HG03565 (cell line): ENCODE measurements at regions not wholly inside any gene's neighbourhood (a gene's known extent, or its start where the extent isn't known, plus 50 kb on each side); places are given as distances from the start of the nearest gene placed in this dataset.

ENCODE experiments used
- ATAC-seq: cut with Tn5 transposase; IDR thresholded peaks from one replicate; pipeline ENCODE4 v1.9.1; 2021; ENCODE audit warnings: mild to moderate bottlenecking, moderate library complexity; ENCODE audit not compliant: unreplicated experiment

- ATAC-seq = no peak
Observed at GRCh38 chr10:83346266-83346910, 792.9 kb upstream of the GHITM start.

GRCh38 chr10:83352588-83352987 lies 786.7 kb upstream of the GHITM start:
- ATAC-seq = no peak

GRCh38 chr10:83354456-83354855 lies 784.9 kb upstream of the GHITM start:
- no peak for ATAC-seq

- ATAC-seq = no peak
Observed at GRCh38 chr10:83357004-83357403, 782.3 kb upstream of the GHITM start.

GRCh38 chr10:83357627-83358026 lies 781.7 kb upstream of the GHITM start:
- ATAC-seq = no peak

- ATAC-seq = no peak
Observed at GRCh38 chr10:83367036-83367435, 772.3 kb upstream of the GHITM start.

- ATAC-seq = no peak
Observed at GRCh38 chr10:83371696-83372490, 767.4 kb upstream of the GHITM start.

- no peak for ATAC-seq
Observed at GRCh38 chr10:83372646-83373045, 766.7 kb upstream of the GHITM start.

GRCh38 chr10:83373671-83374070 lies 765.6 kb upstream of the GHITM start:
- no peak for ATAC-seq

GRCh38 chr10:83374741-83375140 lies 764.6 kb upstream of the GHITM start:
- ATAC-seq = no peak

GRCh38 chr10:83375274-83375673 lies 764.0 kb upstream of the GHITM start:
- ATAC-seq = no peak

- no peak for ATAC-seq
Observed at GRCh38 chr10:83397806-83398205, 741.5 kb upstream of the GHITM start.

- ATAC-seq = no peak
Observed at GRCh38 chr10:83410570-83410969, 728.7 kb upstream of the GHITM start.

- ATAC-seq = no peak
Observed at GRCh38 chr10:83425306-83425705, 714.0 kb upstream of the GHITM start.

- no peak for ATAC-seq
Observed at GRCh38 chr10:83427101-83427500, 712.2 kb upstream of the GHITM start.

- no peak for ATAC-seq
Observed at GRCh38 chr10:83432261-83433045, 706.9 kb upstream of the GHITM start.

GRCh38 chr10:83433705-83434104 lies 705.6 kb upstream of the GHITM start:
- no peak for ATAC-seq

GRCh38 chr10:83448013-83448412 lies 691.3 kb upstream of the GHITM start:
- no peak for ATAC-seq

- ATAC-seq = no peak
Observed at GRCh38 chr10:83458611-83459010, 680.7 kb upstream of the GHITM start.

- ATAC-seq = no peak
Observed at GRCh38 chr10:83459124-83459523, 680.2 kb upstream of the GHITM start.

- ATAC-seq = no peak
Observed at GRCh38 chr10:83469728-83470331, 669.5 kb upstream of the GHITM start.
